GM23338 (cell line): ENCODE measurements at regions not wholly inside any gene's neighbourhood (a gene's known extent, or its start where the extent isn't known, plus 50 kb on each side); places are given as distances from the start of the nearest gene placed in this dataset.

Experiments used
- ATAC-seq: fragments of 200-7000 bp; cut with Tn5 transposase; 3 replicates; pipeline ENCODE4 v1.9.1; 2020
- DNase-seq: peaks from one replicate; pipeline ENCODE4 v3.0.0-alpha.2; 2015; ENCODE audit warnings: low spot score
- H2AFZ ChIP-seq: fragments of 200-600 bp; sonication (generic); 2 replicates; pipeline ENCODE4 v1.8.0; 2016; ENCODE audit warnings: antibody characterized with exemption, mild to moderate bottlenecking, moderate library complexity
- H3F3A ChIP-seq: fragments of 200-600 bp; sonication (generic); replicated peaks from 2 replicates; pipeline ENCODE4 v1.8.0; 2017; ENCODE audit warnings: antibody characterized with exemption, mixed run types, low read depth
- H3K27ac ChIP-seq: fragments of 200-600 bp; sonication (generic); 2 replicates; pipeline ENCODE4 v1.6.1; 2016; ENCODE audit warnings: low read depth
- H3K27me3 ChIP-seq: fragments of 200-600 bp; sonication (generic); 2 replicates; pipeline ENCODE4 v1.8.0; 2016; ENCODE audit warnings: mild to moderate bottlenecking, mixed run types, moderate library complexity; ENCODE audit not compliant: insufficient read depth
- H3K36me3 ChIP-seq: fragments of 200-600 bp; sonication (generic); 2 replicates; pipeline ENCODE4 v1.8.0; 2016; ENCODE audit warnings: mild to moderate bottlenecking; ENCODE audit not compliant: insufficient read depth
- H3K4me1 ChIP-seq: fragments of 200-600 bp; sonication (generic); 2 replicates; pipeline ENCODE4 v1.8.0; 2016; ENCODE audit warnings: mild to moderate bottlenecking, moderate library complexity; ENCODE audit not compliant: insufficient read depth
- H3K4me2 ChIP-seq: fragments of 200-600 bp; sonication (generic); 2 replicates; pipeline ENCODE4 v1.7.1; 2017; ENCODE audit warnings: mixed run types
- H3K4me3 ChIP-seq: fragments of 200-600 bp; sonication (generic); 2 replicates; pipeline ENCODE4 v1.6.1; 2016; ENCODE audit warnings: mixed run types
- H3K79me2 ChIP-seq: fragments of 200-600 bp; sonication (generic); replicated peaks from 2 replicates; pipeline ENCODE4 v1.8.0; 2017; ENCODE audit warnings: mild to moderate bottlenecking; ENCODE audit not compliant: insufficient read depth
- H3K9me2 ChIP-seq: fragments of 200-600 bp; sonication (generic); 2 replicates; pipeline ENCODE4 v1.8.0; 2017; ENCODE audit not compliant: insufficient read depth
- H4K20me1 ChIP-seq: fragments of 200-600 bp; sonication (generic); replicated peaks from 2 replicates; pipeline ENCODE4 v1.8.0; 2017; ENCODE audit warnings: mild to moderate bottlenecking; ENCODE audit not compliant: insufficient read depth
- H3K27ac Mint-ChIP-seq: 2 replicates; pipeline ENCODE4 v1.8.0; 2020; ENCODE audit warnings: inconsistent platforms, mild to moderate bottlenecking, moderate library complexity, mixed read lengths
- H3K27me3 Mint-ChIP-seq: 3 replicates; pipeline ENCODE4 v1.8.0; 2022; ENCODE audit warnings: low read depth, mild to moderate bottlenecking, moderate library complexity, mixed read lengths, inconsistent platforms; ENCODE audit not compliant: insufficient read depth, poor library complexity
- H3K36me3 Mint-ChIP-seq: 3 replicates; pipeline ENCODE4 v1.8.0; 2021; ENCODE audit warnings: low read depth, mild to moderate bottlenecking, inconsistent platforms, moderate library complexity, mixed read lengths
- H3K4me1 Mint-ChIP-seq: 3 replicates; pipeline ENCODE4 v1.8.0; 2020; ENCODE audit warnings: mild to moderate bottlenecking, inconsistent platforms, mixed read lengths
- H3K4me3 Mint-ChIP-seq: 3 replicates; pipeline ENCODE4 v1.8.0; 2021; ENCODE audit warnings: moderate library complexity, mild to moderate bottlenecking, inconsistent platforms, mixed read lengths
- H3K9me3 Mint-ChIP-seq: 3 replicates; pipeline ENCODE4 v1.8.0; 2020; ENCODE audit warnings: moderate library complexity, mild to moderate bottlenecking, inconsistent platforms, mixed read lengths
- CREB1 ChIP-seq: fragments of 250-450 bp; sonication (Bioruptor Pico); IDR thresholded peaks from 2 replicates; pipeline ENCODE4 v1.5.0; 2020; ENCODE audit warnings: low read depth, mild to moderate bottlenecking, moderate library complexity
- EZH2 ChIP-seq: fragments of 200-600 bp; sonication (generic); IDR thresholded peaks from one replicate; pipeline ENCODE4 v1.8.0; 2017; ENCODE audit warnings: antibody characterized with exemption, mild to moderate bottlenecking, low read depth; ENCODE audit not compliant: unreplicated experiment
- EZH2phosphoT487 ChIP-seq: fragments of 200-600 bp; sonication (generic); IDR thresholded peaks from one replicate; pipeline ENCODE4 v1.8.1; 2018; ENCODE audit warnings: antibody characterized with exemption; ENCODE audit not compliant: unreplicated experiment
- JUNB ChIP-seq: IDR thresholded peaks from one replicate; pipeline ENCODE4 v1.6.1; 2016; ENCODE audit warnings: antibody characterized with exemption; ENCODE audit not compliant: unreplicated experiment
- NANOG ChIP-seq: IDR thresholded peaks from 2 replicates; pipeline ENCODE4 v1.6.1; 2016; ENCODE audit warnings: antibody characterized with exemption, borderline replicate concordance
- POLR2AphosphoS5 ChIP-seq: IDR thresholded peaks from 2 replicates; pipeline ENCODE4 v1.6.1; 2016; ENCODE audit warnings: antibody characterized with exemption, low read depth
- REST ChIP-seq: IDR thresholded peaks from one replicate; pipeline ENCODE4 v1.6.1; 2018; ENCODE audit warnings: antibody characterized with exemption; ENCODE audit not compliant: unreplicated experiment
- STAT1 ChIP-seq: IDR thresholded peaks from one replicate; pipeline ENCODE4 v1.6.1; 2016; ENCODE audit warnings: antibody characterized with exemption; ENCODE audit not compliant: unreplicated experiment
- ZNF114 ChIP-seq: fragments of 250-450 bp; sonication (Bioruptor Pico); IDR thresholded peaks from 2 replicates; pipeline ENCODE4 v1.5.0; 2020; ENCODE audit warnings: mild to moderate bottlenecking, moderate library complexity
- ZNF331 ChIP-seq: fragments of 250-450 bp; sonication (Bioruptor Pico); IDR thresholded peaks from 2 replicates; pipeline ENCODE4 v1.5.0; 2020; ENCODE audit warnings: low read depth, mild to moderate bottlenecking, moderate library complexity
- TF ChIP-seq, protein P1 (sequence below), 2 experiments: fragments of 200-600 bp in 1 of 2; sonication (generic) in 1 of 2; conservative IDR thresholded peaks; 2 replicates each; pipeline versions ENCODE4 v1.5.1 to v1.6.1; 2016 to 2017; ENCODE audit warnings: antibody characterized with exemption in 2 of 2, low read depth in 2 of 2, mild to moderate bottlenecking in 2 of 2, moderate library complexity in 1 of 2

- TF ChIP-seq JUNB (no peak), EZH2 (no peak), STAT1 (no peak)
These were observed 299.7 kb upstream of the FOXF1 start (continued) for GRCh38 chr16:86210403-86211193.

- ATAC-seq (no peak), DNase-seq (no peak)
- Histone ChIP-seq H4K20me1 (no peaks in the 10 kb centered on the region), H3K9me2 (peaks cover 2% of the 10 kb centered on the region; the same call in 1 of the 2 replicates), H3K36me3 (no peaks in the 10 kb centered on the region), H3K4me3 (no peak overlapping the region), H3K79me2 (no peaks in the 10 kb centered on the region), H3K27ac (no peak overlapping the region), H3K27me3 (no peaks in the 10 kb centered on the region), H3K4me2 (no peak overlapping the region), H3K4me1 (no peaks in the 10 kb centered on the region), H3F3A (no peaks in the 10 kb centered on the region), H2AFZ (no peak overlapping the region)
- peaks cover 4% of the 10 kb centered on the region for H3K27me3 Mint-ChIP-seq
- no peak overlapping the region for H3K4me3 Mint-ChIP-seq
- H3K27ac Mint-ChIP-seq = no peak overlapping the region
- peaks cover 11% of the 10 kb centered on the region; the same call in 2 of the 3 replicates for H3K9me3 Mint-ChIP-seq
- peaks cover 4% of the 10 kb centered on the region for H3K36me3 Mint-ChIP-seq
- TF ChIP-seq STAT1 (no peak), ZNF114 (CRISPR knock-in tag) (no peak), CREB1 (no peak), ZNF331 (CRISPR knock-in tag) (no peak)
- H3K4me1 Mint-ChIP-seq = peaks cover 14% of the 10 kb centered on the region
These were observed 299.1 kb upstream of the FOXF1 start for GRCh38 chr16:86211265-86211664.

DNA sequence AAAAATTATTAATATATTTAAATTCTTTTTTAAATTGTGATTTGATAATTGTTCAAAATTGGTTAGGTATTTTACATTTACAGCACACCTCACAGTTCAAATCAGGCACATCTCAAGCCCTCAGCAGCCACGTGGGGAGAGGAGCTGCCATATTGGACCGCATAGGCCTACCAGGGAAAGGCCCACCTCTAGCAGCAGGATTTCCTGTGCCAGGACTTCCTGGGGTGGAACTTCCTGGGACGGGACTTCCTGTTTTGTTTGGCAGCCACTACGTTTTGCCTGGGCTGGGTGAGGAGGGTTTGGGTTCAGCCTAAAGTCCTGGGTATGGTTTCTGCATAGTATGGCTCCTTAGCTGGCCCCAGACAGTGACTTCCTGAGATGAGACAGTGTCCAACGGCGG is 298.5 kb upstream of the FOXF1 start:
- DNase-seq = no peak
- H3K27ac ChIP-seq = no peak overlapping the region
- no peaks in the 10 kb centered on the region for H3K79me2 ChIP-seq
- no peaks in the 10 kb centered on the region for H3K4me1 ChIP-seq
- H2AFZ ChIP-seq = no peak overlapping the region
- Mint-ChIP-seq H3K4me3 (no peak overlapping the region), H3K9me3 (peaks cover 11% of the 10 kb centered on the region; the same call in 2 of the 3 replicates), H3K36me3 (peaks cover 4% of the 10 kb centered on the region), H3K4me1 (peaks cover 14% of the 10 kb centered on the region), H3K27me3 (peaks cover 4% of the 10 kb centered on the region), H3K27ac (no peak overlapping the region)
- peaks cover 2% of the 10 kb centered on the region; the same call in 1 of the 2 replicates for H3K9me2 ChIP-seq
- no peaks in the 10 kb centered on the region for H4K20me1 ChIP-seq
- no peak for ATAC-seq
- H3K36me3 ChIP-seq = no peaks in the 10 kb centered on the region
- H3K4me2 ChIP-seq = no peak overlapping the region
- no peak overlapping the region for H3K4me3 ChIP-seq
- H3F3A ChIP-seq = no peaks in the 10 kb centered on the region
- H3K27me3 ChIP-seq = no peaks in the 10 kb centered on the region
- no peak for TF ChIP-seq CREB1
- TF ChIP-seq, protein P1, sequence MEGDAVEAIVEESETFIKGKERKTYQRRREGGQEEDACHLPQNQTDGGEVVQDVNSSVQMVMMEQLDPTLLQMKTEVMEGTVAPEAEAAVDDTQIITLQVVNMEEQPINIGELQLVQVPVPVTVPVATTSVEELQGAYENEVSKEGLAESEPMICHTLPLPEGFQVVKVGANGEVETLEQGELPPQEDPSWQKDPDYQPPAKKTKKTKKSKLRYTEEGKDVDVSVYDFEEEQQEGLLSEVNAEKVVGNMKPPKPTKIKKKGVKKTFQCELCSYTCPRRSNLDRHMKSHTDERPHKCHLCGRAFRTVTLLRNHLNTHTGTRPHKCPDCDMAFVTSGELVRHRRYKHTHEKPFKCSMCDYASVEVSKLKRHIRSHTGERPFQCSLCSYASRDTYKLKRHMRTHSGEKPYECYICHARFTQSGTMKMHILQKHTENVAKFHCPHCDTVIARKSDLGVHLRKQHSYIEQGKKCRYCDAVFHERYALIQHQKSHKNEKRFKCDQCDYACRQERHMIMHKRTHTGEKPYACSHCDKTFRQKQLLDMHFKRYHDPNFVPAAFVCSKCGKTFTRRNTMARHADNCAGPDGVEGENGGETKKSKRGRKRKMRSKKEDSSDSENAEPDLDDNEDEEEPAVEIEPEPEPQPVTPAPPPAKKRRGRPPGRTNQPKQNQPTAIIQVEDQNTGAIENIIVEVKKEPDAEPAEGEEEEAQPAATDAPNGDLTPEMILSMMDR (conservative IDR thresholded peaks at IDR 0.05; ENCODE audit: low read depth in 2 of 2) = no peak
- no peak for TF ChIP-seq POLR2AphosphoS5
- TF ChIP-seq EZH2 = no peak
- no peak for TF ChIP-seq EZH2phosphoT487
- TF ChIP-seq ZNF114 (CRISPR knock-in tag) = no peak
- TF ChIP-seq REST = no peak
- TF ChIP-seq STAT1 = no peak
- no peak for TF ChIP-seq ZNF331 (CRISPR knock-in tag)
- no peak for TF ChIP-seq NANOG
